ENCODE measurements at regions not wholly inside any gene's neighbourhood (a gene's known extent, or its start where the extent isn't known, plus 50 kb on each side); places are given as distances from the start of the nearest gene placed in this dataset.

GRCh38 chr20:42010090-42010489, 391.9 kb upstream of the CHD6 start:
- peaks cover 18 to 19% of the 10 kb centered on the region in 2 experiments for H3K9me3 ChIP-seq (ENCODE audit: insufficient read depth in 2 of 2, low read depth in 1 of 2, low read length in 1 of 2)
- H3K4me2 ChIP-seq (ENCODE audit: insufficient read depth in 1 of 2, low read depth in 2 of 2, low read length in 2 of 2), result no peak overlapping the region
- H2AK5ac ChIP-seq (ENCODE audit: low read depth, low read length), result no peak overlapping the region
- 97% methylated on average over 3 of the region's 3 CpGs; no CpG with 5 or more reads in 1 of the 2 experiments for WGBS, 2 experiments (ENCODE audit: extremely low coverage in 1 of 2, insufficient coverage in 1 of 2, insufficient read length in 1 of 2, insufficient replicate concordance in 2 of 2, low coverage in 1 of 2, low lambda C conversion rate in 2 of 2, missing lambda C conversion rate in 1 of 2)
- no peaks in the 10 kb centered on the region for H3K36me3 ChIP-seq (ENCODE audit: control insufficient read depth in 2 of 4, insufficient read depth in 4 of 4, low read length in 3 of 4)
- no peak overlapping the region for H3K4ac ChIP-seq (replicated peaks; ENCODE audit: insufficient read length, low read depth, low read length)
- H3K27ac ChIP-seq (ENCODE audit: low read depth, low read length), result no peak overlapping the region
- DNase-seq (ENCODE audit: low read depth in 1 of 2, low spot score in 2 of 2) (no peak), FAIRE-seq (no peak)
- no peak overlapping the region for H2BK20ac ChIP-seq (ENCODE audit: low read length)
- TF ChIP-seq TAF1 (IDR thresholded peaks at IDR 0.05; ENCODE audit: low read depth, low read length), result no peak
- TF ChIP-seq RNF2 (IDR thresholded peaks at IDR 0.05; ENCODE audit: borderline replicate concordance, low read depth, low read length, missing control alignments, poor library complexity, severe bottlenecking), result no peak
- no peak for TF ChIP-seq MAFK (IDR thresholded peaks at IDR 0.05; ENCODE audit: low read depth, low read length)
- TF ChIP-seq RFX5 (IDR thresholded peaks at IDR 0.05; ENCODE audit: borderline replicate concordance, low read depth, low read length), result no peak
- TF ChIP-seq POU5F1 (IDR thresholded peaks at IDR 0.05; ENCODE audit: low read depth, low read length), result no peak
- H3K79me2 ChIP-seq (ENCODE audit: control insufficient read depth in 1 of 2, insufficient read depth in 2 of 2, low read length in 2 of 2), result no peaks in the 10 kb centered on the region
- no peak overlapping the region for H2AFZ ChIP-seq (ENCODE audit: low read length)
- no peak overlapping the region for H2BK5ac ChIP-seq (ENCODE audit: low read depth, low read length)
- no peak overlapping the region for H2BK12ac ChIP-seq (ENCODE audit: low read depth, low read length)
- CTCF ChIA-PET (ENCODE audit: partially characterized antibody), result no interaction called here
- POLR2A ChIA-PET (ENCODE audit: partially characterized antibody), result no interaction called here
- H2BK15ac ChIP-seq (ENCODE audit: low read length), result no peak overlapping the region
- H4K91ac ChIP-seq (replicated peaks; ENCODE audit: insufficient read length, low read length), result no peak overlapping the region
- no peak overlapping the region for H3K56ac ChIP-seq (replicated peaks; ENCODE audit: insufficient read length, low read depth, low read length)
- H3K4me3 ChIP-seq (ENCODE audit: extremely low read depth in 1 of 4, insufficient read depth in 2 of 4, low read depth in 3 of 4, low read length in 4 of 4), result no peak overlapping the region
- H3K23me2 ChIP-seq (ENCODE audit: low read depth, low read length), result no peaks in the 10 kb centered on the region
- H4K20me1 ChIP-seq (replicated peaks in 1 of 2; ENCODE audit: control insufficient read depth in 1 of 2, insufficient read depth in 2 of 2, low read length in 2 of 2), result no peaks in the 10 kb centered on the region
- no peak overlapping the region for H3K23ac ChIP-seq (ENCODE audit: insufficient read length)
- no peak overlapping the region for H3K18ac ChIP-seq (ENCODE audit: extremely low read depth, low read length)
- H3K27me3 ChIP-seq (replicated peaks in 1 of 4; ENCODE audit: control insufficient read depth in 3 of 4, extremely low read depth in 1 of 4, insufficient read depth in 3 of 4, low read length in 3 of 4), result no peaks in the 10 kb centered on the region
- H4K5ac ChIP-seq (ENCODE audit: insufficient read length, low read depth, low read length), result no peak overlapping the region
- H3K4me1 ChIP-seq (replicated peaks in 1 of 4; ENCODE audit: control insufficient read depth in 3 of 4, insufficient read depth in 4 of 4, low read length in 3 of 4), result peaks cover 0 to 6% (median 0%) of the 10 kb centered on the region in 4 experiments; a peak in 1 of 7 replicates
- H3K9ac ChIP-seq (replicated peaks in 1 of 4; ENCODE audit: extremely low read depth in 1 of 4, low read depth in 3 of 4, low read length in 3 of 4), result no peak overlapping the region
- no peak overlapping the region for H2BK120ac ChIP-seq (replicated peaks; ENCODE audit: low read depth, low read length)
- H3K79me1 ChIP-seq (ENCODE audit: low read depth, low read length), result no peaks in the 10 kb centered on the region
- H4K8ac ChIP-seq (ENCODE audit: extremely low read depth, insufficient read depth, low read length), result no peak overlapping the region
- no peak overlapping the region for H3K14ac ChIP-seq (ENCODE audit: insufficient read length)

Data from H1 (cell line).